ENCODE measurements at regions not wholly inside any gene's neighbourhood (a gene's known extent, or its start where the extent isn't known, plus 50 kb on each side); places are given as distances from the start of the nearest gene placed in this dataset.
"Not testable (repeated sequence)": the region's sequence is repeated elsewhere in the genome, so short reads cannot be mapped to it uniquely, and the experiment has no call there.

- no peaks in the 10 kb centered on the region for H3K36me3 ChIP-seq
- DNase-seq: no peak
- TF ChIP-seq CTCF (IDR thresholded peaks at IDR 0.05; ENCODE audit: borderline replicate concordance): no peak
- no peaks in the 10 kb centered on the region for H3K9me3 ChIP-seq (replicated peaks)
- peaks cover 25% of the 10 kb centered on the region for H3K4me1 ChIP-seq
- no peak overlapping the region for H3K27ac ChIP-seq (replicated peaks)
- peaks cover 52% of the 10 kb centered on the region for H3K27me3 ChIP-seq (ENCODE audit: low read depth)
- intact Hi-C loops (cut with micrococcal nuclease): no loop called here
- no peak overlapping the region for H3K4me3 ChIP-seq
These were observed 66.3 kb upstream of the IGLL5 start for GRCh38 chr22:22821340-22821739.

DNA sequence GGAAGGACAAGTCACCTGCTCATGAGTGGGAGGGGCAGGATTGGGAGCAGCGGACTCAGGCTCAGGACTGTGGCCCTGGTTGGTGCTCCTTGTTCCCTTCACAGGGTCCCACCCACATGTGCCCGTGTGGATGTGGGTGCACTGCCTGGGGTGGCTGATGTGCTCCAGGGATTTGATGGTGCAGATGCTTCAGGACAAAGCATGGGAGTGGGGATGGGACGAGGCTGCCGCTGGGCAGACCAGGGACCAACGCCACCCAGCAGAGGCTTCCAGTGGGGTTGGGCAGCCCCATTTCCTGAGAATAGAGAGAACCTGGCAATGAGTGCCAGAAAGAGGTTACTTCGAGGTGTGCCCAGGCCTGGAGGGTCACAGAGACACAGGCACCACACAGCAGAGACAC, 65.5 kb upstream of the IGLL5 start:
- Histone ChIP-seq H3K9me3 (replicated peaks) (no peaks in the 10 kb centered on the region), H3K4me3 (no peak overlapping the region), H3K27me3 (ENCODE audit: low read depth) (peaks cover 45% of the 10 kb centered on the region), H3K36me3 (no peaks in the 10 kb centered on the region), H3K27ac (replicated peaks) (no peak overlapping the region), H3K4me1 (peaks cover 25% of the 10 kb centered on the region)
- intact Hi-C loops (cut with micrococcal nuclease): no loop called here
- DNase-seq: no peak
- no peak for TF ChIP-seq CTCF (IDR thresholded peaks at IDR 0.05; ENCODE audit: borderline replicate concordance)

- intact Hi-C loops (cut with micrococcal nuclease); H3K4me3 ChIP-seq; H3K27ac ChIP-seq (replicated peaks): not testable (repeated sequence)
These were observed 65.1 kb upstream of the IGLL5 start for GRCh38 chr22:22822553-22822952.

DNA sequence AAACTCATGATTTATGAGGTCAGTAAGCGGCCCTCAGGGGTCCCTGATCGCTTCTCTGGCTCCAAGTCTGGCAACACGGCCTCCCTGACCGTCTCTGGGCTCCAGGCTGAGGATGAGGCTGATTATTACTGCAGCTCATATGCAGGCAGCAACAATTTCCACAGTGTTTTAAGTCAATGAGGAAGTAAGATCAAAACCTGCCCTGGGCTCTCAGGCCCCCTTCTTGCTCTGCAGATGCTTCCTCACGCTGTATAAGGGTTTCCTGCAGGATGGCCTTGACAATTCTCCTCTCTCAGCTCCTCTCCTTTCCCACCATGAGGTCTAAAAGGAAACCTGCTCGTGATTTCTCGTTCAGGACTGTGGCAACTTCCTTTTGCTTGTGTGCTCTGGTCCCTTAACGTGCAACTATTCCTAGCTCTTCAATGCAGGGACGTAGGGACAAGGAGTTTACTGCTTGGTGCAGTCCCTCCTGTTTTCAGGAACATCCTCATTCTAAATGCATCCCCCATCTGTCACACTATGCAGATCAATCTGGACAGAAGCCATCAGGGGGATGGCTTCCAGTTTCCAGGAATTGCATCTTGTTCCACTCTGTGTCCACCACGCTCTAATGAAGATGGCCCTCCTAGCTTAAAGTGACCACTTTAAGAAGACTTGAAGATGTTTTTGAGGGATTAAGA, 64.3 kb upstream of the IGLL5 start:
- Histone ChIP-seq H3K9me3 (replicated peaks) (no peaks in the 10 kb centered on the region), H3K27ac (replicated peaks) (no peak overlapping the region), H3K4me3 (no peak overlapping the region), H3K27me3 (ENCODE audit: low read depth) (peaks cover 43% of the 10 kb centered on the region), H3K36me3 (no peaks in the 10 kb centered on the region), H3K4me1 (peaks cover 25% of the 10 kb centered on the region)
- no peak for TF ChIP-seq CTCF (IDR thresholded peaks at IDR 0.05; ENCODE audit: borderline replicate concordance)
- intact Hi-C loops (cut with micrococcal nuclease): no loop called here
- DNase-seq: no peak

More at GRCh38 chr22:22822553-22822952, 65.1 kb upstream of the IGLL5 start:
- not testable (repeated sequence) for DNase-seq; H3K36me3 ChIP-seq; H3K9me3 ChIP-seq (replicated peaks)
- Histone ChIP-seq H3K27me3 (ENCODE audit: low read depth) (peaks cover 45% of the 10 kb centered on the region), H3K4me1 (peaks cover 25% of the 10 kb centered on the region)

- no peak overlapping the region for H3K4me3 ChIP-seq
- peaks cover 25% of the 10 kb centered on the region for H3K4me1 ChIP-seq
- TF ChIP-seq CTCF (IDR thresholded peaks at IDR 0.05; ENCODE audit: borderline replicate concordance): no peak
- H3K9me3 ChIP-seq (replicated peaks): no peaks in the 10 kb centered on the region
- intact Hi-C loops (cut with micrococcal nuclease): no loop called here
- H3K36me3 ChIP-seq: no peaks in the 10 kb centered on the region
- no peak overlapping the region for H3K27ac ChIP-seq (replicated peaks)
- no peak for DNase-seq
- peaks cover 35% of the 10 kb centered on the region for H3K27me3 ChIP-seq (ENCODE audit: low read depth)
These were observed 63.0 kb upstream of the IGLL5 start for GRCh38 chr22:22824340-22825212.

DNA sequence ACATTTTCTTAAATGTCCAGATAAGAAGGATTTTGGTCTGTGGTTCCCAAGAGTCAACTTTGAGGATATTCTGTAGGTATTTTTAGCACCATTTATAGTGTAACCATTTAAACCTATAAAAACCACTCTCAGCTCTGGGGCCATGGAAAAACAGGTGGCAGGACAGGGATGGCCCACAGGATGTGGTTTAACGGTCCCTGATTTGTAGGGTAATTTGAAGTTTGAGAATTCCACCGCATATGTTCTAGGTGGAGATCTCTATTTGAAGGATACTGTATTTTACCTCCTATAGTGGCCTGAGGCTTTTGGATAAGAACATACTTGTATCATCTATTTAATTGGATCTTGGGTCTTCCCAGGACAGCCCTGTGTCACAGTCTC, 62.4 kb upstream of the IGLL5 start:
- Histone ChIP-seq H3K4me1 (peaks cover 25% of the 10 kb centered on the region), H3K9me3 (replicated peaks) (peaks cover 2% of the 10 kb centered on the region), H3K27ac (replicated peaks) (no peak overlapping the region), H3K27me3 (ENCODE audit: low read depth) (peaks cover 38% of the 10 kb centered on the region), H3K4me3 (no peak overlapping the region), H3K36me3 (no peaks in the 10 kb centered on the region)
- intact Hi-C loops (cut with micrococcal nuclease): no loop called here
- no peak for TF ChIP-seq CTCF (IDR thresholded peaks at IDR 0.05; ENCODE audit: borderline replicate concordance)
- DNase-seq: no peak

Data from left ventricle myocardium inferior (tissue), 1 donor.